ENCODE measurements at regions not wholly inside any gene's neighbourhood (a gene's known extent, or its start where the extent isn't known, plus 50 kb on each side); places are given as distances from the start of the nearest gene placed in this dataset.

DNA sequence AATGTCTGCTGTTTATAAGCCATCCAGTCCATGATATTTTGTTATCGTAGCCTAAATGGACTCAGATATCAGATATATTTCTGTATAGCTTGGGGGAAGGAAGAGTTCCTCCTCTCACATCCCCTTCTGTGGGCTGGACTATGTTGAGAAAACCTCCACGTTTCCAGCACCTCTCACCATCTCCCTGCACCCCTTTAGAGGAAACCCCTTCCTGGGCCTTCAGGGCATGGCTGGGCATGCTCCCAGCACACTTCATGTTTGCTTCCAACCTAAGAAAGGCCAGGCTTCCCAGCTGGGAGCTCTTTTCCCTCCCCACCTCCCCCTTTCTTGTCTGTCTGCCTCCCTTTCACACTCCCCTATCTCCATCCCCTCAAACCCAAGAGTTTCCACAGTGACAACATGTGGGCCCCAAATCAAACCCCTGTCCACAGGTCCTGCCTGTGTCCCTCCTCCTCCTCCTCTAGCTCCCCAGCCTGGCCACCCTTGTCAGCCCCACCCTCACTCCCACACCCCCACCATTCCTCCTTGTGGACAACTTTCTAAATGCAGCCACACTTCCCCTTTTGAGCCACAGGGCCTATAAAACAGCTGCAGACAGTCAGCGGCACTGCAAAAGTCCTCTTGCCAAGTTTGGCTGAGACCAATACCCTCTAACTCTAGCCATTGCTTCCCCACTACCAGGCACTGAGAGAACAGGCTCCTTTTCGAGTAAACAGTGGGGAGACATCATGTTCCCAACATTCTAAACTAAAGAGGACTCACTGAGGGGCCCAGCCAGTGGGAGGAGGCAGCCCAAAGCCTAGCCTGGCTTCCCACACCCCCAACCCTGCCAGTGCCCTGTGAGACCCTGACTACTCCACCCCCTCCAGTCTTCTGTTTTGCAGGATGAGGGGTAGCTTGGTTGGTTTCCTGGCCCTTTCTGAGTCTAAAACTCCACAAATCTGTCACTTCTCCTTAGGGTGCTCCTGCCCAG is 120.5 kb downstream of the ZFP36L2 start (continued):
- TF ChIP-seq, protein P1, sequence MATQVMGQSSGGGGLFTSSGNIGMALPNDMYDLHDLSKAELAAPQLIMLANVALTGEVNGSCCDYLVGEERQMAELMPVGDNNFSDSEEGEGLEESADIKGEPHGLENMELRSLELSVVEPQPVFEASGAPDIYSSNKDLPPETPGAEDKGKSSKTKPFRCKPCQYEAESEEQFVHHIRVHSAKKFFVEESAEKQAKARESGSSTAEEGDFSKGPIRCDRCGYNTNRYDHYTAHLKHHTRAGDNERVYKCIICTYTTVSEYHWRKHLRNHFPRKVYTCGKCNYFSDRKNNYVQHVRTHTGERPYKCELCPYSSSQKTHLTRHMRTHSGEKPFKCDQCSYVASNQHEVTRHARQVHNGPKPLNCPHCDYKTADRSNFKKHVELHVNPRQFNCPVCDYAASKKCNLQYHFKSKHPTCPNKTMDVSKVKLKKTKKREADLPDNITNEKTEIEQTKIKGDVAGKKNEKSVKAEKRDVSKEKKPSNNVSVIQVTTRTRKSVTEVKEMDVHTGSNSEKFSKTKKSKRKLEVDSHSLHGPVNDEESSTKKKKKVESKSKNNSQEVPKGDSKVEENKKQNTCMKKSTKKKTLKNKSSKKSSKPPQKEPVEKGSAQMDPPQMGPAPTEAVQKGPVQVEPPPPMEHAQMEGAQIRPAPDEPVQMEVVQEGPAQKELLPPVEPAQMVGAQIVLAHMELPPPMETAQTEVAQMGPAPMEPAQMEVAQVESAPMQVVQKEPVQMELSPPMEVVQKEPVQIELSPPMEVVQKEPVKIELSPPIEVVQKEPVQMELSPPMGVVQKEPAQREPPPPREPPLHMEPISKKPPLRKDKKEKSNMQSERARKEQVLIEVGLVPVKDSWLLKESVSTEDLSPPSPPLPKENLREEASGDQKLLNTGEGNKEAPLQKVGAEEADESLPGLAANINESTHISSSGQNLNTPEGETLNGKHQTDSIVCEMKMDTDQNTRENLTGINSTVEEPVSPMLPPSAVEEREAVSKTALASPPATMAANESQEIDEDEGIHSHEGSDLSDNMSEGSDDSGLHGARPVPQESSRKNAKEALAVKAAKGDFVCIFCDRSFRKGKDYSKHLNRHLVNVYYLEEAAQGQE (IDR thresholded peaks at IDR 0.05; ENCODE audit: low read depth, low read length): no peak
- TF ChIP-seq NFYA (IDR thresholded peaks at IDR 0.05; ENCODE audit: borderline replicate concordance, low read depth, low read length): no peak
- TF ChIP-seq, protein P2, sequence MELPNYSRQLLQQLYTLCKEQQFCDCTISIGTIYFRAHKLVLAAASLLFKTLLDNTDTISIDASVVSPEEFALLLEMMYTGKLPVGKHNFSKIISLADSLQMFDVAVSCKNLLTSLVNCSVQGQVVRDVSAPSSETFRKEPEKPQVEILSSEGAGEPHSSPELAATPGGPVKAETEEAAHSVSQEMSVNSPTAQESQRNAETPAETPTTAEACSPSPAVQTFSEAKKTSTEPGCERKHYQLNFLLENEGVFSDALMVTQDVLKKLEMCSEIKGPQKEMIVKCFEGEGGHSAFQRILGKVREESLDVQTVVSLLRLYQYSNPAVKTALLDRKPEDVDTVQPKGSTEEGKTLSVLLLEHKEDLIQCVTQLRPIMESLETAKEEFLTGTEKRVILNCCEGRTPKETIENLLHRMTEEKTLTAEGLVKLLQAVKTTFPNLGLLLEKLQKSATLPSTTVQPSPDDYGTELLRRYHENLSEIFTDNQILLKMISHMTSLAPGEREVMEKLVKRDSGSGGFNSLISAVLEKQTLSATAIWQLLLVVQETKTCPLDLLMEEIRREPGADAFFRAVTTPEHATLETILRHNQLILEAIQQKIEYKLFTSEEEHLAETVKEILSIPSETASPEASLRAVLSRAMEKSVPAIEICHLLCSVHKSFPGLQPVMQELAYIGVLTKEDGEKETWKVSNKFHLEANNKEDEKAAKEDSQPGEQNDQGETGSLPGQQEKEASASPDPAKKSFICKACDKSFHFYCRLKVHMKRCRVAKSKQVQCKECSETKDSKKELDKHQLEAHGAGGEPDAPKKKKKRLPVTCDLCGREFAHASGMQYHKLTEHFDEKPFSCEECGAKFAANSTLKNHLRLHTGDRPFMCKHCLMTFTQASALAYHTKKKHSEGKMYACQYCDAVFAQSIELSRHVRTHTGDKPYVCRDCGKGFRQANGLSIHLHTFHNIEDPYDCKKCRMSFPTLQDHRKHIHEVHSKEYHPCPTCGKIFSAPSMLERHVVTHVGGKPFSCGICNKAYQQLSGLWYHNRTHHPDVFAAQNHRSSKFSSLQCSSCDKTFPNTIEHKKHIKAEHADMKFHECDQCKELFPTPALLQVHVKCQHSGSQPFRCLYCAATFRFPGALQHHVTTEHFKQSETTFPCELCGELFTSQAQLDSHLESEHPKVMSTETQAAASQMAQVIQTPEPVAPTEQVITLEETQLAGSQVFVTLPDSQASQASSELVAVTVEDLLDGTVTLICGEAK (IDR thresholded peaks at IDR 0.05; ENCODE audit: borderline replicate concordance): no peak
- TF ChIP-seq ZBTB11 (CRISPR knock-in tag; IDR thresholded peaks at IDR 0.05): no peak
- no peak for TF ChIP-seq CBX5 (IDR thresholded peaks at IDR 0.05; ENCODE audit: low read depth)
- TF ChIP-seq, protein P3, sequence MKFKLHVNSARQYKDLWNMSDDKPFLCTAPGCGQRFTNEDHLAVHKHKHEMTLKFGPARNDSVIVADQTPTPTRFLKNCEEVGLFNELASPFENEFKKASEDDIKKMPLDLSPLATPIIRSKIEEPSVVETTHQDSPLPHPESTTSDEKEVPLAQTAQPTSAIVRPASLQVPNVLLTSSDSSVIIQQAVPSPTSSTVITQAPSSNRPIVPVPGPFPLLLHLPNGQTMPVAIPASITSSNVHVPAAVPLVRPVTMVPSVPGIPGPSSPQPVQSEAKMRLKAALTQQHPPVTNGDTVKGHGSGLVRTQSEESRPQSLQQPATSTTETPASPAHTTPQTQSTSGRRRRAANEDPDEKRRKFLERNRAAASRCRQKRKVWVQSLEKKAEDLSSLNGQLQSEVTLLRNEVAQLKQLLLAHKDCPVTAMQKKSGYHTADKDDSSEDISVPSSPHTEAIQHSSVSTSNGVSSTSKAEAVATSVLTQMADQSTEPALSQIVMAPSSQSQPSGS (IDR thresholded peaks at IDR 0.05; ENCODE audit: low read length): no peak
- TF ChIP-seq RB1 (IDR thresholded peaks at IDR 0.05; ENCODE audit: borderline replicate concordance): no peak
- TF ChIP-seq SUZ12 (IDR thresholded peaks at IDR 0.05; ENCODE audit: unreplicated experiment): no peak
- TF ChIP-seq PAX8 (IDR thresholded peaks at IDR 0.05): no peak
- no peak for TF ChIP-seq POLR2A (IDR thresholded peaks at IDR 0.05; ENCODE audit: low read depth, low read length)
- TF ChIP-seq USF2 (IDR thresholded peaks at IDR 0.05; ENCODE audit: borderline replicate concordance, low read depth, low read length): no peak
- no peak for TF ChIP-seq MXI1 (IDR thresholded peaks at IDR 0.05; ENCODE audit: low read depth, low read length)
